ENCODE measurements at regions not wholly inside any gene's neighbourhood (a gene's known extent, or its start where the extent isn't known, plus 50 kb on each side); places are given as distances from the start of the nearest gene placed in this dataset.
"Not testable (repeated sequence)": the region's sequence is repeated elsewhere in the genome, so short reads cannot be mapped to it uniquely, and the experiment has no call there.

DNA sequence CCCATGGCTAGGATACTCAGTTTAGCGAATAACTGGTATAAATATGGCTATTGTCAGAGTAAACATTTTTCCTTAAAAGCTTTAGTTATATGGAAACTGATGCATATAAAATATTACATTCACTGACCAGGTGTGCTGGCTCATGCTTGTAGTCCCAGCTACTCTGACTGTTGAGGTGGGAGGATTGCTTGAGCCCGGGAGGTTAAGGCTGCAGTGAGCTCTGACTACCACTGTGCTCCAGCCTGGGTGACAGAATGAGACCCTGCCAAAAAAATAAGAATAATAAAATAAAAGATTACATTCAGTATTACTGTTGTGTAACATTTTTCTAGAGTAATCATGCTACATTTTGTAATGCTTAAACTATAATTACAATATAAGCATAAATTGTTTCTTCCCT is 350.4 kb upstream of the FSIP2 start:
- DNase-seq (ENCODE audit: extremely low read depth, low read depth), result no peak
- TF ChIP-seq, protein P1, sequence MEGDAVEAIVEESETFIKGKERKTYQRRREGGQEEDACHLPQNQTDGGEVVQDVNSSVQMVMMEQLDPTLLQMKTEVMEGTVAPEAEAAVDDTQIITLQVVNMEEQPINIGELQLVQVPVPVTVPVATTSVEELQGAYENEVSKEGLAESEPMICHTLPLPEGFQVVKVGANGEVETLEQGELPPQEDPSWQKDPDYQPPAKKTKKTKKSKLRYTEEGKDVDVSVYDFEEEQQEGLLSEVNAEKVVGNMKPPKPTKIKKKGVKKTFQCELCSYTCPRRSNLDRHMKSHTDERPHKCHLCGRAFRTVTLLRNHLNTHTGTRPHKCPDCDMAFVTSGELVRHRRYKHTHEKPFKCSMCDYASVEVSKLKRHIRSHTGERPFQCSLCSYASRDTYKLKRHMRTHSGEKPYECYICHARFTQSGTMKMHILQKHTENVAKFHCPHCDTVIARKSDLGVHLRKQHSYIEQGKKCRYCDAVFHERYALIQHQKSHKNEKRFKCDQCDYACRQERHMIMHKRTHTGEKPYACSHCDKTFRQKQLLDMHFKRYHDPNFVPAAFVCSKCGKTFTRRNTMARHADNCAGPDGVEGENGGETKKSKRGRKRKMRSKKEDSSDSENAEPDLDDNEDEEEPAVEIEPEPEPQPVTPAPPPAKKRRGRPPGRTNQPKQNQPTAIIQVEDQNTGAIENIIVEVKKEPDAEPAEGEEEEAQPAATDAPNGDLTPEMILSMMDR (IDR thresholded peaks at IDR 0.05; ENCODE audit: low read depth, low read length), result no peak

GRCh38 chr2:185391543-185391942 is 347.1 kb upstream of the FSIP2 start:
- TF ChIP-seq, protein P1 (IDR thresholded peaks at IDR 0.05; ENCODE audit: low read depth, low read length), result no peak
- DNase-seq (ENCODE audit: extremely low read depth, low read depth), result no peak

- TF ChIP-seq, protein P1 (IDR thresholded peaks at IDR 0.05; ENCODE audit: low read depth, low read length), result no peak
Measured at GRCh38 chr2:185393091-185393490, 345.5 kb upstream of the FSIP2 start.

DNA sequence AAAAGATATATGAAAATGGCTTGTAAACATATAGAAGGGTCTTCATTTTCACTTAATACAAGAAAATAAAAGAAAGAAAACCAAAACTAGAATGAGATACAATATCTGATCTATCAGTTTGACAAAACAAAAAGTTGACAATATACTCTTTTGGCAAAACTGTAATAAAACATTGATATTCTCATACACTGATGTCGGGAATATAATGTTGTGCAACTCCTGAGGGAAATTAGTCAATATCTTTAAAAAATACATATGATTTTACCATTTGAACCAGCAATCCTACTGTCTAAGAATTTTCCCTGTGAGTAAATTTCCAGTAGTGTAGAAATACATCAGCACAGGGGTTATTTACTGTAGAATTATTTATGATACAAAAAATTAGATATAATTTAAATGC is 336.1 kb upstream of the FSIP2 start:
- no peak for DNase-seq (ENCODE audit: extremely low read depth, low read depth)
- TF ChIP-seq, protein P1 (IDR thresholded peaks at IDR 0.05; ENCODE audit: low read depth, low read length), result no peak

More at GRCh38 chr2:185393091-185393490, 345.5 kb upstream of the FSIP2 start:
- DNase-seq (ENCODE audit: extremely low read depth, low read depth), result no peak

- TF ChIP-seq, protein P1 (IDR thresholded peaks at IDR 0.05; ENCODE audit: low read depth, low read length), result no peak
- DNase-seq (ENCODE audit: extremely low read depth, low read depth), result no peak
Measured at GRCh38 chr2:185404578-185404977, 334.0 kb upstream of the FSIP2 start.

DNA sequence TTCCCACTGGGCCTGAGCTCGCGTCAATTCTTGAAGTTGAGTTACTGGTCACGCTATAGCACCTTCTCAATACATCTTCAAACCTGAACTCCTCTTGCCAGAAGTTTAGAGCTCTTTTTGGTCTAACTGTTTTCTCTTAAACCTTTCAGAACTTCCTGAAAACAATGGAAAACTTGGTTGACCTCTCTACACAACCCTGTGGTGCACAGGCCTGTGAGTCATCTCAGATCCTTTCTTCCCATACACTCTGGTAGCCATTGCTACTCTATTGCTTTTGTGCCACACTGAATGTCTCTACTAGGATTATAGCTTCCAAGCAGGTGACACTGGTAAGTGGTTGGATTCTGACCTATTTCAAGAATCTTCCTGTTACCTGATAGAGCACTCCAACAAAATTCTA is 321.5 kb upstream of the FSIP2 start:
- no peak for DNase-seq (ENCODE audit: extremely low read depth, low read depth)
- TF ChIP-seq, protein P1 (IDR thresholded peaks at IDR 0.05; ENCODE audit: low read depth, low read length), result no peak

GRCh38 chr2:185417688-185418087 is 320.9 kb upstream of the FSIP2 start:
- no peak for DNase-seq (ENCODE audit: extremely low read depth, low read depth)
- TF ChIP-seq, protein P1 (IDR thresholded peaks at IDR 0.05; ENCODE audit: low read depth, low read length), result no peak

GRCh38 chr2:185424958-185425629 is 313.5 kb upstream of the FSIP2 start:
- not testable (repeated sequence) for DNase-seq (ENCODE audit: extremely low read depth, low read depth)
